WERI-Rb-1 (cell line): ENCODE measurements at regions not wholly inside any gene's neighbourhood (a gene's known extent, or its start where the extent isn't known, plus 50 kb on each side); places are given as distances from the start of the nearest gene placed in this dataset.

Experiments
- DNase-seq: peaks from one replicate; pipeline ENCODE4 v3.0.0-alpha.2; 2020
- H3K27ac ChIP-seq: fragments of 250-450 bp; sonication (Bioruptor Pico); 2 replicates; pipeline ENCODE4 v1.5.1; 2020; ENCODE audit warnings: mild to moderate bottlenecking, moderate library complexity
- H3K27me3 ChIP-seq: fragments of 250-450 bp; sonication (Bioruptor Pico); 2 replicates; pipeline ENCODE4 v1.5.1; 2021; ENCODE audit warnings: mild to moderate bottlenecking, low read depth, moderate library complexity; ENCODE audit not compliant: insufficient read depth, severe bottlenecking
- H3K36me3 ChIP-seq: fragments of 250-450 bp; sonication (Bioruptor Pico); 2 replicates; pipeline ENCODE4 v1.5.1; 2020; ENCODE audit warnings: mild to moderate bottlenecking, moderate library complexity
- H3K4me3 ChIP-seq: 2 replicates; pipeline ENCODE4 v1.5.1; 2011; ENCODE audit warnings: low read depth, mild to moderate bottlenecking, control low read depth, low read length
- H3K9me3 ChIP-seq: fragments of 250-450 bp; sonication (Bioruptor Pico); 2 replicates; pipeline ENCODE4 v1.5.1; 2021; ENCODE audit warnings: mild to moderate bottlenecking, moderate library complexity; ENCODE audit not compliant: severe bottlenecking
- TF ChIP-seq, protein P1 (sequence below): IDR thresholded peaks from 2 replicates; pipeline ENCODE4 v1.5.1; 2011; ENCODE audit warnings: low read depth, mild to moderate bottlenecking, control low read depth, inconsistent platforms, low read length

DNA sequence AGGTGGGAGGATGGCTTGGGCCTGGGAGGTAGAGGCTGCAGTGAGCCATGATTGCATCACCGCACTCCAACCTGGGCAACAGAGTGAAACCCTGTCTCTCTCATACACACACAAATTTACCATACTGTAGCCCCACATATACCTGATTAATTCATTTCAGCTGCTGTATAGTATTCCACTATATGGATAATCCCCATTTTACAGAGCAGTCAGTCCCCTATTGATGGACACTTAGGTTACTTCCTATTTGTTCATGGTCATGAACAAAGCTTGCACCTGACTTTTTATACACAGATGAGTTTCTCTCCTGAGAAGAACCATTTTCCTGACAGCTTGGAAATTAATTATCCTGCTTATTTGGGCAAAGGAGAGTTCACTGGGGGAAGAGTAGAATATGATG lies 59.2 kb downstream of the EMX2 start:
- TF ChIP-seq, protein P1, sequence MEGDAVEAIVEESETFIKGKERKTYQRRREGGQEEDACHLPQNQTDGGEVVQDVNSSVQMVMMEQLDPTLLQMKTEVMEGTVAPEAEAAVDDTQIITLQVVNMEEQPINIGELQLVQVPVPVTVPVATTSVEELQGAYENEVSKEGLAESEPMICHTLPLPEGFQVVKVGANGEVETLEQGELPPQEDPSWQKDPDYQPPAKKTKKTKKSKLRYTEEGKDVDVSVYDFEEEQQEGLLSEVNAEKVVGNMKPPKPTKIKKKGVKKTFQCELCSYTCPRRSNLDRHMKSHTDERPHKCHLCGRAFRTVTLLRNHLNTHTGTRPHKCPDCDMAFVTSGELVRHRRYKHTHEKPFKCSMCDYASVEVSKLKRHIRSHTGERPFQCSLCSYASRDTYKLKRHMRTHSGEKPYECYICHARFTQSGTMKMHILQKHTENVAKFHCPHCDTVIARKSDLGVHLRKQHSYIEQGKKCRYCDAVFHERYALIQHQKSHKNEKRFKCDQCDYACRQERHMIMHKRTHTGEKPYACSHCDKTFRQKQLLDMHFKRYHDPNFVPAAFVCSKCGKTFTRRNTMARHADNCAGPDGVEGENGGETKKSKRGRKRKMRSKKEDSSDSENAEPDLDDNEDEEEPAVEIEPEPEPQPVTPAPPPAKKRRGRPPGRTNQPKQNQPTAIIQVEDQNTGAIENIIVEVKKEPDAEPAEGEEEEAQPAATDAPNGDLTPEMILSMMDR = no peak
- peaks cover 75% of the 10 kb centered on the region for H3K27me3 ChIP-seq

DNA sequence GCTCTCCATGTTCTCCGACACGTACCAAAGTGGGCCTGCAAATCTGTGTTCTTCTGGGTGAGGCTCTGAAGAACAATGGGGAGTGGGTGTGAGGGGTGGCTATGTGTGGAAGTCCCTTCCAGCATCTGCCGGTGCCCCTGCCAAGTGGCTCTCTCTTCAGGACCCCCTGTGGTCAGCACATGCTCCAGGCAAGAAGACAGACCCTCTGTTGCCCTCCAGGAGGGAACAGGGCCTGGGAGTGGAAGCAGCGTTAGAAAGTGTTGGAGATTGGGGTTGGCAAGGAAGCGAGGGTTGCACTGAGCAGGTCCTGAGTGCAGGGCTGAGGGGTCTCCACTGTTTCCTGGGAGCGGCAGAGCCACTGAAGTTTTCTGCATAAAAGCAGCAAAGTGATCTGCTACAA lies 60.5 kb downstream of the EMX2 start:
- Histone ChIP-seq H3K9me3 (no peaks in the 10 kb centered on the region), H3K27me3 (peaks cover 74% of the 10 kb centered on the region), H3K4me3 (no peak overlapping the region), H3K36me3 (no peaks in the 10 kb centered on the region), H3K27ac (no peak overlapping the region)
- DNase-seq = no peak
- TF ChIP-seq, protein P1 = no peak

More for the DNA sequence above, 59.2 kb downstream of the EMX2 start:
- no peak for DNase-seq
- H3K4me3 ChIP-seq = no peak overlapping the region
- no peak overlapping the region for H3K27ac ChIP-seq
- H3K9me3 ChIP-seq = no peaks in the 10 kb centered on the region
- no peaks in the 10 kb centered on the region for H3K36me3 ChIP-seq

DNA sequence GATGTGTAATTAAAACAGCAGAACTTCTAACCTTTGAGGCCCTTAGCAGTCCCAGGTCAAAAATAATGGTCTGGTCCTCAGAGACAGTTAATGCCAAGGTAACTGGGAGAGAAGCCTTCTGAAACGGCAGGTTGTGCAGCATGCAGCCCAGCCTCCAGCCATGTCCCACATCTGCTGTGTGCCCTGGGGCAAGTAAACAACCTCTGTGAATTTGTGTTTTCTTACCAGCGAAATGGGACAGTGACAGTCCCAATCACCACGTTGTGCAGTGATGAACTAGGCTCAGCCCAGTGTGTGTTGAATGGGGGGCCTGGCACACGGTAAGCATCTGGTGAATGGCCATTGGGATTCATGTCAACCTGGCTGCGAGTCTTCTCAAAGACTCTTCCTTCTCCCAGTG lies 61.2 kb downstream of the EMX2 start:
- H3K27ac ChIP-seq = no peak overlapping the region
- no peak overlapping the region for H3K4me3 ChIP-seq
- TF ChIP-seq, protein P1 = no peak
- peaks cover 72% of the 10 kb centered on the region for H3K27me3 ChIP-seq
- no peak for DNase-seq
- H3K36me3 ChIP-seq = no peaks in the 10 kb centered on the region
- H3K9me3 ChIP-seq = no peaks in the 10 kb centered on the region

DNA sequence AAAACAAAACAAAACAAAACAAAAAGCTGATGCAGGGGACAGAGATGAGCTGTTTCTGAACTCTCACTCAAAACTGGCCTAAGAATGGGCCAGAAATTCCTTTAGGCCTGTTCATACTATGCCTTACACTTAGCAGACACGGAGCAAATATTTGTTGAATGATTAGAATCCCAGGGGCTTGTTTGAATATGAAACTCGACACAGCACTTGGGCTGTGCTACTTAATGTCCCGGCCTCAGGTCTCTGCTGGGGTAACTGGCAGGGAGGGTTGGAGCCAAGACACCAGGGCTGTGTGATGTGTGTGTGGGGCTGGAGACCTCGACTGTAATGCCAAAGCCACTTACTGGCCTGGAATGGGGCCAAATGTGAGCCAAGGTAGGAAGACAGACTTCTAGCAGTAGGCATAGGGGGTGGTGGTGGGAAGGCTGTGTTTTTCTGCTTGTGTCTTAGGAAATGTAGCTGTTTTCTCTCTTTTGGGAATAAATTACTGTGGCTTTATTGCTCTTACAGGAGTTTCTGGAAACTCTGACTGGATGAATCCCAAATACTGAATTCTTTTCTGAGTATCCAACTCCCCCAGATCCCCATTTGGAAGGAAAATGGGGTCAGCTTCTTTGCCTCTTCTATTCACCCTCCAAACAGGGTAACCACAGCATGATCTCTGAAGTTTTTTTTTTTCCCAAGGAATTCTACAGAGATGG lies 66.7 kb downstream of the EMX2 start:
- DNase-seq = no peak
- TF ChIP-seq, protein P1 = no peak
- H3K27me3 ChIP-seq = peaks cover 84% of the 10 kb centered on the region
- H3K9me3 ChIP-seq = no peaks in the 10 kb centered on the region
- no peak overlapping the region for H3K4me3 ChIP-seq
- H3K27ac ChIP-seq = no peak overlapping the region
- no peaks in the 10 kb centered on the region for H3K36me3 ChIP-seq

DNA sequence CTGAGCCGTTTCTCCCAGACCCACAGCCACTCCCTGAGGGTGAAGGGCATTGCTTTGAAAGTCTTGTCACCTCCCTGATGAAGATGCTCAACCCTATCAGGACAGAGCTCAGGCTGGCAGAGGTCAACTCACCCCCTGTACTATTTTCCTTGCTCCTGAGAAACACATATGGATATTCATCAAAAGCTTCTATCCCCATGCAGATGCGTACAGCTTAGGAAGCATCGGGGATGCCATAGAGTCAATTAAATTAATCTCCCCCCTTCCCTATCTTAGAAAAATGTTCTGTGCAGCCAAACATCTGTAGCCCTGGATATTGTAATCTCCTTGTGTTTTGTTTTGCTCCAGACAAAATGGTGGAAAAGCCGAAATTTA lies 67.2 kb downstream of the EMX2 start:
- TF ChIP-seq, protein P1 = no peak
- H3K9me3 ChIP-seq = no peaks in the 10 kb centered on the region
- H3K27ac ChIP-seq = no peak overlapping the region
- no peak for DNase-seq
- H3K27me3 ChIP-seq = peaks cover 81% of the 10 kb centered on the region
- no peaks in the 10 kb centered on the region for H3K36me3 ChIP-seq
- no peak overlapping the region for H3K4me3 ChIP-seq

DNA sequence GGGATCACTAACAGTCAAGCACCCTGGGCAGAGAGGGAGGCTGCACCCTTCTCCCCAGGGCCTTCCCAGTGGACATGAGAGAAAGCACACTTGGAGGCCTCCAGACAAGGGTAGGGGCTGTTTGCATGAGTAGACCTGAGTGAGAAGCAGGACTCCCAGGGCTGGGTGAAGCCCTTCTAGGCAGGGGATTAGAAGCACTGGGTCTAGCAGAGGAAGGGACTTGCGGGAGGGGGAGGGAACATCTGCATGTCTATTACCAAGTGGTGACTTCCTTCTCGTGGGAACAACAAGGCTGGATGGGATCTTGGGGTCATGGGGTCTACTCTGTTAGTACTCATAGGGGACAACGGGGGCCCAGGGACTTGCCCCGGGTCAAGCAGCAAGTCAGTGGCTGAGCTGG lies 67.8 kb downstream of the EMX2 start:
- TF ChIP-seq, protein P1 = no peak
- Histone ChIP-seq H3K27ac (no peak overlapping the region), H3K4me3 (no peak overlapping the region), H3K9me3 (no peaks in the 10 kb centered on the region), H3K36me3 (no peaks in the 10 kb centered on the region), H3K27me3 (peaks cover 81% of the 10 kb centered on the region)
- DNase-seq = no peak
